ENCODE measurements at regions not wholly inside any gene's neighbourhood (a gene's known extent, or its start where the extent isn't known, plus 50 kb on each side); places are given as distances from the start of the nearest gene placed in this dataset.
A peak's percentile ranks its signal among the peaks of the same experiment; 100 is the strongest.
"Not testable (repeated sequence)": the region's sequence is repeated elsewhere in the genome, so short reads cannot be mapped to it uniquely, and the experiment has no call there.

DNA sequence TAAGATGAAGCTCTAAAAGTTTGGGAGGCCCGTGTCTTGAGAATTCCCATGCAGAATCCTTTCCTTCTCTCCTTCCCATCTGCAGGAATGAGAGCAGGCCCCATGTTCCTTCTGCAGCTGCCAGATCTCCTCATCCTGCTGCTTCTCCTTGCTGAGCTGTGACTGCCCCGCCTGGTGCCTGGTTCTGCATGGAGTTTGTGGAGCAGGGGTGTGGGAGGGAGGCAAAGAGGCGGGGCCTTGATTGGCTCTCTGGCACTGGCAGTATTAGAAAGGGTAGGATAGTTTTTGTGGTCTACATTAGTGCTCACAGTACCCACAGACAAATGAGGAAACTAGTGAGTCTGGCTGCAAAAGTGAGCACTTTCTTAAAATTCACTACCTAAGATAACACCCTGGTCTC, 91.1 kb upstream of the CLPB start:
- intact Hi-C loops (cut with DNase I): no loop called here
- peak in 3 of 10 donors; percentile 31 to 85 (median 47) for DNase-seq

DNA sequence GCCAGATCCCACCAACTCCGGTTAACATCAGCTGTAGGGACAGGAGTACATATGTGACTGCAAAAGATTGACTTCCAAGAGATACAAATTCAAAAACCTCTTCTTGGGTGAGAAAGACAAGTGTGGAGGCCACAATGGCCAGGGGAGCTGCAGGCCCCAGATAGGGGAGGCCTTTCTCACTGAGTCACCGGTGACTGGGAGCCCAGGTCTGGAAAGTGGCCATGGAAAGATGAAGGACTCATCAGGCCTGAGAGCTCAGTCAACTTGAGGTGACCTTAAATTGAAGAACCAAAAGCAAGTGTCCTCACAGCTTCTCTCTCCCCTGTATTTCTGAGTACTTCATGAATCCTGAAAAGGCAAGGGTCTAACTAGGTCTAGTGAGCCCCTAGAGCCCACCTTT, 90.4 kb upstream of the CLPB start:
- DNase-seq: no peak
- intact Hi-C loops (cut with DNase I): no loop called here

DNA sequence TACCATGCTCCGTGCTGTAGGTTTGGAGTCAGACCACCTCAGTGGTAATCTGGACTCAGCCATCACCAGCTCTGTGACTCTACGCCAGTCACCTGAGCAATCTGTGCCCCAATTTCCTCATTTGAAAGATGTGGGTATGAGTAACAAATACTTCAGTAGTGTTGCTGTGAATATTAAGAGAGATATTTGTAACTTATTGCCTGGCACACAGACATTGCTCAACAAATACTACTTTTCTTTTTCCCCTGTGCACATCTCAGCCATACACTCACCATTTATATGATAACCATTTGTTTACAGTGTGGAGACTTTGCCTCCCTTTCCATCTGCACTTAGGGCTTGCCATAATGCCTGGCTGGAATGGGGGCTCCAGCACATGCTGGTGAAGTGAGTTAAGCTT, 89.7 kb upstream of the CLPB start:
- intact Hi-C loops (cut with DNase I): no loop called here
- no peak for DNase-seq

DNA sequence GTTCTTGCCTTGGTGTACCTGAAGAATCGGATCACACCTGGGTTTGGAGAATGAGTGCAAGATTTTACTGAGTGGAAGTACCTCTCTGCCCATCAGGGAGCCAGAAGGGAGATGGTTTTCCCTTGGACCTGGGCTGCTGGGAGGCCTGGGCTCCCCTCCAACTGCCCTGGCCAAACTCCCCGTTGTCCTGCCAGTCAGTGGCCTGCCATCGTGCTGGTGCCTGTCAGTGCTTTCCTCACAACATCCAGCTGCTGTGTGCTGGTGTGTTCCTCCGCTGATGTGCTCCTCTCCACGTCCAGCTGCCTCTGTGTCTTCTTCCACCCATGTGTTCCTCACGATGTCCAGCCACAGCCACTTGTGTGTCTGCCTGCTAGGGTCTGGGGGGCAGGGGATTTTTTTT, 87.9 kb upstream of the CLPB start:
- peak in 6 of 10 donors; percentile 17 to 87 (median 60) for DNase-seq
- intact Hi-C loops (cut with DNase I): no loop called here

DNA sequence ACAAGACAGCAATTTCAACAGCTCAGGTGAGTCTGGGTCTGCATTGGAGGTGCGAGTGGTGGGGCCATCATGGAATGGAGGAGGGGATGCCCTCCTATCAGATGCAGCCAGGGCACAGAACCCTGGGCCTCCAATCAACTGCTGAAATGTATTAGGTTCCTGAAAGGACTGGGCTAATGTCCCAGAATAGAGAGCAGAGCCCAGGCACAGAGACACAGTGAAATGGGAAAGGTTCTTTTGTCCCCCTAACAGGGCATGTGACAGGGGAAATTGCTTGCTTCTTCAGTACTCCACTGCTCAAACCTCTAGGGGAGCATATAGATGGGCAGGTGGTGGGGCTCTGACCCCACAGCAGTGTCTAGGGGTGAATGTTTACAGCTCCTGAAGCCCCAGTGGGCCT, 87.3 kb upstream of the CLPB start:
- DNase-seq: no peak
- intact Hi-C loops (cut with DNase I): no loop called here

DNA sequence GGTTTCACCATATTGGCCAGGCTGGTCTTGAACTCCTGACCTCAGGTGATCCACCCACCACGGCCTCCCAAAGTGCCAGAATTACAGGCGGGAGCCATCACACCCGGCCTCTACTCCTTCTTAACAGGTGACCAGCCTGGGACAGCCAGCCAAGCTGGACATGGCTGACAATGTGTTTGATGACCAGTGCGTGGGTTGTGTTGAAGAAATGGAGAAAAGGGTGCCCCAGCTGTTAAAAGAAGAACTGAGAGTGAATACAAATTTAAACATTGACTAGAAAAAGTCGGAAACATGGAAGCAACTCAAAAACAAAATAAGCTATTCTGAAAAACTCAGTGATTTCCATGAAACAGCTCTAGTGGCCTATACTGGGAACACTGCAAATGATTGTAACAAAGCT, 86.5 kb upstream of the CLPB start:
- intact Hi-C loops (cut with DNase I): no loop called here
- peak in 1 of 10 donors; percentile 78 for DNase-seq

DNA sequence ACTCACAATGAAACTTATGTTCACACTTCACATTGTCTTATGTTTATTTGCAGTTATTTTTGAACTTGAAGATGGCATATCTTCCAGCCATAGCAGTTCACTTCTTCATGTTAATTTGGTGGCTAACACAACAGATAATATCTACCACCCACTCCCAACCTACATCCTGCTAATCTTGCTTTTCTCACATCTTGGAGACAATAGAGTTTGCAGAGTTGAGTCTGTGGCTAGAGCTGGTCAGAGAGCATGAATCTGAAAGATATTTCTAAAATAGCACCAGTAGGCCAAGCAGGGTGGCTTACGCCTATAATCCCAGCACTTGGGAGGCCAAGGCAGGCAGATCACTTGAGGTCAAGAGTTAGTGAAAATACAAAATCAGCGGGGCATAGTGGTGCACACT, 85.6 kb upstream of the CLPB start:
- DNase-seq; intact Hi-C loops (cut with DNase I): not testable (repeated sequence)

DNA sequence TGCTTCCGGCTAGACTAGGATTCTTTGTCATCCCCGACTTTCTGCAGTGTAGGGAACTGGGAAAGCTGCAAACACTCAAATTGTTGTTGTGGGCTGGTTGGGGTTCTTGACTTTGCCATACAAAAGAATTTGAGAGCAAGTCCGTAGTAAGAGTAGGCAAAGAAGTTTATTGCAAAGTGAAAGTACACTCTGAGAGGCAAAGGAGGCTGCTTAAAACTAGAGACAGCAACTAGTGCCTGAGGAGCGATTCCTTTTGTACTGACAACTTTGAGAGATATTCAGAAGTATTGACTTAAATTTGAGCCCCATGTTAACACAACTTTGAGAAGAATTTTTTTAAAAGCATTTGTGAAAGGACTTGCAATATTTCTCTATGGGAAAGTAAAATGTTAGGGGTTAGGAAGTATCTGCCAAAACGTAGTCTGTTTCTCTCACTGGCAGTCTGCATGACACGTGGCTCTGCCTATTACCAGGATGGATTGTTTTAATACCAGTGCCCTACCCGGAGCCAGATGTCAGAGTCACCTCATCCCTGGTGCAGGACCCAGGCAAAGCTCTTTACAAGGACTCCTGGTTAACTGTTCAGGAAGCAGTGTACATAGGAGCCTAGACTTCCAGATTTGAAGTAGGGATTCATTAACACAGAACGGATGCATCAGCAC, 85.0 kb upstream of the CLPB start:
- intact Hi-C loops (cut with DNase I): no loop called here
- no peak for DNase-seq

DNA sequence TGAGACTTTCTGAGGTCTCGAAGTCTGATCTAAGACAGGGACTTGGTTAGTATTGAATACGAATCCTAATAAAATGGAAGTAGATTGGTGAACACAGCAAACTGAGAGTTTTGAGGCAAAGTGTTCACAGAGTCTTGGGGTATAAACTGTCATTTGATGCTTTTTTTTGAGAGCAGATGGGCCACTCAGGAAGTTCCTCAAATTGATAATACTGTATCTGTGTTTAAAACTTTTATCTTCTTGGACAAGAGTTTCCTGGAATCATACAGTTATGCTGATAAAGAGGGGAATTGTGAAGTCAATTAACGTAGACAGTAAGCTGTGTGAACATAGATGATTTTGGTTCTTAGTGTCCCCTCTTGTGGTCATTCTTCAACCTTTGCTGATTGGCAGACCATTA, 80.0 kb upstream of the CLPB start:
- DNase-seq: no peak
- intact Hi-C loops (cut with DNase I): no loop called here

DNA sequence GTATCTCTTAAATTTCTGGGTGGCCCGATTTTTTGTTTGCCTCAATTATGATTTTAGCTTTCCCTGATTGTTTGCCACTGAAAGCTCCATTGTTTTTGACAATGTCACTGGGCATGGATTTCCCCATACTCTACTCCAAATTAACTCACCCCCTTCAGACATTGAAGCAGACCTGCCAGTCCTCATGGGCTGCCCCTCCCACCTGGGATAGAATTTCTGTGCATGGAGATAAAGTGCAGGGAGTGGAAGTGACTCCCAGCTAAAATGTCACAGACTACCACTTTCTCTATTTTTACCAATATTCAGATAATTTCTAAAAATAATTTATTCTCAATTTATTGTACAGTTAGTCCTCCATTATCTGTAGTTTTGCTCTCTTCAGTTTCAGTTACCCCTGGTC, 79.1 kb upstream of the CLPB start:
- intact Hi-C loops (cut with DNase I): no loop called here

DNA sequence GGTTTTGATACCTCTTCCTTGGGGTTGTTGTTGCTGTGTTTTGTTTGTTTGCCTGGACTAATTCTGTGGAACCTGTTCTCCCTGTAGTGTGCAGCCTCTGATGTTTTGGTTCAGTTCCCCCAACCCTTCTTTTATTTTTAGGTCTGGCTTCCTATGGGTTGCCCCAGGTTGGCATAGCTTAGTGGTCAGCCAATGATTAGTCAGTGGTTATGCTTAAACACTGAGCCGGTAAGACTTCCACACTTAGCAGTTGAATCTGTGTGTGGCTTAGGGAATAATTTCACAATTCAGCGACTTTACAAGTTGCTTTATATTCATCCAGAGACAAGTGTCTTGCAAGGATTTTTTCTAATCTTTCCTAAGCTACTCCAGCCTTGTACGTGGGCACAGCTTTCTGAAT, 78.6 kb upstream of the CLPB start:
- intact Hi-C loops (cut with DNase I): no loop called here
- no peak for DNase-seq

More for the DNA sequence above, 79.1 kb upstream of the CLPB start:
- no peak for DNase-seq

DNA sequence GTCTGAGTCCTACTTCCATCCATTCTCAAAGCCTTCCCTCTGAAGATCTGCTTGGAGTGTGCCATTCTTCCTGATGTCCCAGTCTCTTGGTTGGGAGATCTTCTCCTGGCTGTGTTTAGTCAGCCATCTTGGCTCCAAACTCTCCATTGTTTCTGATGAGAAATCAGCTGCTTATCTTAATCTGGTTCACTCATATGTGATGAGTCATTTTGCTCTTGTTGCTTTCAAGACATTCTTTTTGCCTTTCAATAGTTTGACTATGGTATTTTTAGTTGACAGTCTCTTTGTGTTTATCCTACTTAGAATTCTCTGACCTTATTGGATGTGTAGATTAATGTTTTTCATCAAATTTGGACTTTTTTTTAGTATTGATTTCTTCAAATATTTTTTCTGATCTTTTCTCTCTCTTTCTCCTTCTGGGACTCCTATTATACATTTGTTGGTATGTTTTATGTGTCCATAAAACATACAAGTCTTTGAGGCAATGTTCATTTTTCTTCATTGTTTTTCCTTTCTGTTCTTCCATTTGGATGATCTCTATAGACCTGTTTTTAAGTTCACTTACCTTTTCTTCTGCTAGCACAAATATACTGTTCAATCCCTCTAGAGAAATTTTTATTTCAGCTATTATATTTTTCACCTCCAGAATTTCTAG, 77.2 kb upstream of the CLPB start:
- no peak for DNase-seq
- intact Hi-C loops (cut with DNase I): no loop called here

DNA sequence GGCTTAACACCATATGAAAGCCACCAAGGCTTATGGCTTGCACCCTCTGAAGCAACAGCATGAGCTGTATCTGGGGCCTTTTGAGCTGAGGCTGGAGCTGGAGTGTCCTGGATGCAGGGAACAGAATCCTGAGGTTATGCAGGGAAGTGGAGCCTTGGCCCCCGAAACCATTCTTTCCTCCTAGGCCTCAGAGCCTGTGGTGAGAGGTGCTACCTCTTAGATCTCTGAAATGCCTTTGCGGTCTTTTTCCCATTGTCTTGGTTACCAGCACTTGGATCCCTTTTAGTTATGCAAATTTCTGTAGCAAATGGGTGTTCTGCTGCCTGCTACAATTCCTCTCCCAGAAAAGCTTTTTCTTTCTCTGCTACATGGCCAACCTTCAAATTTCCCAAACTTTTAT, 72.7 kb upstream of the CLPB start:
- intact Hi-C loops (cut with DNase I): no loop called here
- no peak for DNase-seq

DNA sequence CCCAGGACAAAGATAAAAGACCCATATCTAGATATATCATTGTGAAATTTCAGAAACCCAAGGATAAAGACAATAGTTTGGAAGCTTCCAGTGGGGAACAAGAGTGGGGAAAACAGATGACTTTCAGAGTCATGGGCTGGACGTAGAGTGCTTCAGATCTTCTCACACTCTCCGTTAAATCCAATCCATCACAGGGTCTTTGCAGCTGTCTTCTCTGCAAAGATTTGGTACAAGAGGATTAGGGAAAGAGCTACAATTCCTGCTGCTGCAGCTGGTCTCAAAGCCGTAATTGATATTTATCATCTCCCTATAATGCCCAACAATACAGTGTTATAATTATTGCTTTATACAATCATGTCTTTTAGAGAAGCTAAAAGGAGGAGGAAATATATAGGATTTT, 63.4 kb upstream of the CLPB start:
- intact Hi-C loops (cut with DNase I): no loop called here
- DNase-seq: no peak

DNA sequence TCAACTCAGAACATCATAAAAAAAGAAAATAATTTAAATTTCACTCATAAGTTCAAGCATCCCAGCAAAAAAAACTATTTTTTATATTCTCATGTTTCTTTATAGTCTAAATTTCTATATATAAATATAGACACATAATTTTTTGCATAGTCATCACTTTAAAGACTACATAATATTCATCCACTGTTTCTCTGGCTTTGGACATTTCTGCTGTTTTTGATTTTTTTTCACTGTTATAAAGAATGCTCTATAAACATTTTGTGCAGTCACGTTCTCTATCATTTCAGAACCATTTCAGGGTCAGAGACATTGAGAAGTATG, 59.7 kb upstream of the CLPB start:
- no peak for DNase-seq
- intact Hi-C loops (cut with DNase I): no loop called here

DNA sequence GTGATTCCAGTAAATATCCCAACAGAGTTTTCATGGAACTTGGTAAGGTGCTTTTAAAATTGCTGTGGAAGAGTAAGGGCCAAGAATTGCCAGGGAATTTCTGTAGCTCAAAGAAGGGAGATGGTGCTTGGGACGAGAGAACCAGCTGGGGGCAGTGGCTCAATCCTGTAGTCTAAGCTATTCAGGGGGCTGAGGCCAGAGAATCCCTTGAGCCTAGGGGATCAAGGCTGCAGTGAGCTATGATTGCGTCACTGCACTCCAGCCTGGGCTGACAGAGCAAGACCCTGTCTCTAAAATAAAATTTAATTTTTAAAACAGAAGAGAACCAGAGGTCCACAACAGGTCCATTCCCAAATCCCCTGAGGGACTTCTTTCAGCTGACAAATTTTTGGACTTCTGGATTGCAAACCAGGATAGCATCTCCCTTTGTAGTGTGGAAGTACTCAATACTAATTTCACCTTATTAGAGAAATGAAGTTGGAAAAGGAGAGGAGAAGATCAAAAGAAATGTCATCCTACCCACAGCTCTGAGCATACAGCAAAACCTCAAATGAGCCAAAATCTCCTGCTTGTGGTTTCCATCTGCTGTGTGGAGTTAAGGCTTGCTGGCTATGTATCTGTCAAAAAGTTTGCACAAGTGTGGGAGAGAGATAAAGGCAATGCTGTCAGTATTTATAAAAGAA, 59.2 kb upstream of the CLPB start:
- intact Hi-C loops (cut with DNase I): no loop called here
- no peak for DNase-seq

DNA sequence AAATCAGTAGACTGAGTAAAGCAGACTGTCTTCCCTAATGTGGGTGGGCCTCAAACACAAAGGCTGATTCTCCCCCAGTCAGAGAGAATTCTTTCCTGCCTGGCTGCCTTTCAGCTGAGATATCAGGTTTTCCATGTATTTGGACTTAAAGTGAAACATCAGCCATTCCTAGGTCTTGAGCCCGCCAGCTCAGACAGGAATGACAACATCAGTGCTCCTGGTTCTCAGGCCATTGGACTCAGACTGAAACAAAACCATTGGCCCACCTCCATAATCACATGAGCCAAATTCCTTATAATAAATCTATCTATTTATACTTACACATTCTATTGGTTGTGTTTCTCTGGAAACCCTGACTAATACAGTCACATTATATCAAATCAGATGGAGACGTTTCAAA, 56.7 kb upstream of the CLPB start:
- intact Hi-C loops (cut with DNase I): no loop called here
- no peak for DNase-seq

Measured in posterior cingulate gyrus (tissue), 11 donors.